Trophoblast cell (in vitro differentiated cells and primary cell): ENCODE measurements at regions not wholly inside any gene's neighbourhood (a gene's known extent, or its start where the extent isn't known, plus 50 kb on each side); places are given as distances from the start of the nearest gene placed in this dataset.

Source experiments
- DNase-seq, 2 donors: peaks; one replicate each; pipeline ENCODE4 v3.0.0-alpha.2; 2016
- H2AFZ ChIP-seq: 2 replicates; pipeline ENCODE4 v1.6.1; 2013; ENCODE audit warnings: low read length, moderate library complexity, mild to moderate bottlenecking; ENCODE audit not compliant: insufficient read depth, poor library complexity
- H2AK5ac ChIP-seq: 2 replicates; pipeline ENCODE4 v1.6.1; 2013; ENCODE audit warnings: mild to moderate bottlenecking, low read length
- H2BK120ac ChIP-seq: 2 replicates; pipeline ENCODE4 v1.6.1; 2013; ENCODE audit warnings: low read length, mild to moderate bottlenecking, moderate library complexity; ENCODE audit not compliant: insufficient read depth, poor library complexity
- H2BK12ac ChIP-seq: 2 replicates; pipeline ENCODE4 v1.6.1; 2013; ENCODE audit warnings: mild to moderate bottlenecking, low read length, moderate library complexity
- H2BK5ac ChIP-seq: 2 replicates; pipeline ENCODE4 v1.6.1; 2013; ENCODE audit warnings: low read length, low read depth, moderate library complexity, mild to moderate bottlenecking; ENCODE audit not compliant: poor library complexity
- H3K14ac ChIP-seq: 2 replicates; pipeline ENCODE4 v1.6.1; 2013; ENCODE audit warnings: mild to moderate bottlenecking, low read length
- H3K18ac ChIP-seq: 2 replicates; pipeline ENCODE4 v1.6.1; 2013; ENCODE audit warnings: mild to moderate bottlenecking, low read length
- H3K23ac ChIP-seq: 2 replicates; pipeline ENCODE4 v1.6.1; 2013; ENCODE audit warnings: low read length
- H3K27ac ChIP-seq: 2 replicates; pipeline ENCODE4 v1.5.1; 2013; ENCODE audit warnings: low read depth, mild to moderate bottlenecking, inconsistent platforms, low read length, moderate library complexity
- H3K27me3 ChIP-seq: 2 replicates; pipeline ENCODE4 v1.6.1; 2013; ENCODE audit warnings: inconsistent platforms, mild to moderate bottlenecking, low read length, moderate library complexity; ENCODE audit not compliant: insufficient read depth
- H3K36me3 ChIP-seq, 2 experiments: 1 replicate in 1 of 2; 2 replicates in 1 of 2; pipeline ENCODE4 v1.6.1; 2013; ENCODE audit warnings: low read length in 2 of 2, mild to moderate bottlenecking in 2 of 2, moderate library complexity in 1 of 2; ENCODE audit not compliant: insufficient read depth in 2 of 2, control insufficient read depth in 1 of 2
- H3K4ac ChIP-seq: 2 replicates; pipeline ENCODE4 v1.6.1; 2013; ENCODE audit warnings: low read depth, mild to moderate bottlenecking, low read length, moderate library complexity
- H3K4me1 ChIP-seq, 2 experiments: 1 replicate in 1 of 2; 2 replicates in 1 of 2; pipeline ENCODE4 v1.6.1; 2013; ENCODE audit warnings: low read length in 2 of 2, mild to moderate bottlenecking in 2 of 2, moderate library complexity in 1 of 2; ENCODE audit not compliant: insufficient read depth in 2 of 2, control insufficient read depth in 1 of 2
- H3K4me2 ChIP-seq: 2 replicates; pipeline ENCODE4 v1.6.1; 2013; ENCODE audit warnings: inconsistent platforms, mild to moderate bottlenecking, low read length, moderate library complexity
- H3K4me3 ChIP-seq: 2 replicates; pipeline ENCODE4 v1.5.1; 2013; ENCODE audit warnings: mild to moderate bottlenecking, low read depth, low read length, inconsistent platforms
- H3K79me1 ChIP-seq: one replicate; pipeline ENCODE4 v1.6.1; 2013; ENCODE audit warnings: low read length
- H3K79me2 ChIP-seq: 2 replicates; pipeline ENCODE4 v1.6.1; 2013; ENCODE audit warnings: low read length, mild to moderate bottlenecking; ENCODE audit not compliant: control insufficient read depth, insufficient read depth, poor library complexity
- H3K9ac ChIP-seq: 2 replicates; pipeline ENCODE4 v1.6.1; 2013; ENCODE audit warnings: mild to moderate bottlenecking, low read length
- H3K9me3 ChIP-seq: 2 replicates; pipeline ENCODE4 v1.6.1; 2013; ENCODE audit warnings: low read depth, mild to moderate bottlenecking, control low read depth, inconsistent platforms, low read length; ENCODE audit not compliant: insufficient read depth
- H4K12ac ChIP-seq: 2 replicates; pipeline ENCODE4 v1.6.1; 2013; ENCODE audit warnings: low read depth, mild to moderate bottlenecking, low read length, moderate library complexity
- H4K8ac ChIP-seq: 2 replicates; pipeline ENCODE4 v1.6.1; 2013; ENCODE audit warnings: low read depth, mild to moderate bottlenecking, low read length, moderate library complexity
- H4K91ac ChIP-seq: one replicate; pipeline ENCODE4 v1.6.1; 2013; ENCODE audit warnings: low read depth, mild to moderate bottlenecking, low read length, moderate library complexity
- WGBS: extraction: QIAGEN DNeasy Blood & Tissue Kit; methylation state at CpG from one replicate; pipeline ENCODE4 v1.1.7; 2013; ENCODE audit warnings: missing lambda C conversion rate; ENCODE audit not compliant: insufficient read length, insufficient coverage; ENCODE audit errors: extremely low coverage; 5-methylcytosine and 5-hydroxymethylcytosine counted together

- H3K23ac ChIP-seq: no peak overlapping the region
- no peaks in the 10 kb centered on the region for H3K79me1 ChIP-seq
- H3K79me2 ChIP-seq: no peaks in the 10 kb centered on the region
- H3K27me3 ChIP-seq: no peaks in the 10 kb centered on the region
- no peak overlapping the region for H3K4ac ChIP-seq
- no peak overlapping the region for H3K4me2 ChIP-seq
- no peak overlapping the region for H3K27ac ChIP-seq
- H2AFZ ChIP-seq: no peak overlapping the region
- no peak overlapping the region for H3K18ac ChIP-seq
- no peak overlapping the region for H2BK5ac ChIP-seq
- H2BK12ac ChIP-seq: no peak overlapping the region
- H4K8ac ChIP-seq: no peak overlapping the region
- H3K9ac ChIP-seq: no peak overlapping the region
- DNase-seq: no peak
- no peak overlapping the region for H4K12ac ChIP-seq
- H4K91ac ChIP-seq: no peak overlapping the region
- no peaks in the 10 kb centered on the region for H3K4me1 ChIP-seq
- H2BK120ac ChIP-seq: no peak overlapping the region
- H2AK5ac ChIP-seq: no peak overlapping the region
- no peaks in the 10 kb centered on the region for H3K36me3 ChIP-seq
- WGBS: no CpG with 5 or more reads among the region's 3 CpGs
- H3K9me3 ChIP-seq: no peaks in the 10 kb centered on the region
- no peak overlapping the region for H3K14ac ChIP-seq
- no peak overlapping the region for H3K4me3 ChIP-seq
These were observed 737.5 kb downstream of the SATB2 start for GRCh38 chr2:198720266-198720665.

- H3K14ac ChIP-seq: no peak overlapping the region
- H2BK5ac ChIP-seq: no peak overlapping the region
These were observed 740.3 kb downstream of the SATB2 start for GRCh38 chr2:198717451-198717850.

GRCh38 chr2:198715302-198715835 is 742.4 kb downstream of the SATB2 start:
- H3K4ac ChIP-seq: no peak overlapping the region

More at GRCh38 chr2:198717451-198717850, 740.3 kb downstream of the SATB2 start:
- no peak overlapping the region for H3K18ac ChIP-seq
- H4K12ac ChIP-seq: no peak overlapping the region
- no peak overlapping the region for H2BK12ac ChIP-seq
- no peak overlapping the region for H3K23ac ChIP-seq
- no peaks in the 10 kb centered on the region for H3K79me2 ChIP-seq
- H3K36me3 ChIP-seq: no peaks in the 10 kb centered on the region
- H2AK5ac ChIP-seq: no peak overlapping the region
- no peaks in the 10 kb centered on the region for H3K9me3 ChIP-seq
- no peaks in the 10 kb centered on the region for H3K79me1 ChIP-seq
- no peak overlapping the region for H4K91ac ChIP-seq
- no peak for DNase-seq
- H3K9ac ChIP-seq: no peak overlapping the region
- no peak overlapping the region for H3K4me2 ChIP-seq
- H2AFZ ChIP-seq: no peak overlapping the region
- no peaks in the 10 kb centered on the region for H3K27me3 ChIP-seq
- no peak overlapping the region for H3K4me3 ChIP-seq
- no CpG with 5 or more reads among the region's 2 CpGs for WGBS
- no peak overlapping the region for H3K27ac ChIP-seq
- H3K4ac ChIP-seq: no peak overlapping the region
- no peak overlapping the region for H4K8ac ChIP-seq
- no peak overlapping the region for H2BK120ac ChIP-seq
- H3K4me1 ChIP-seq: no peaks in the 10 kb centered on the region

GRCh38 chr2:198712485-198712884 is 745.3 kb downstream of the SATB2 start:
- H2AK5ac ChIP-seq: no peak overlapping the region
- H3K27me3 ChIP-seq: no peaks in the 10 kb centered on the region
- no peak overlapping the region for H4K8ac ChIP-seq
- H3K36me3 ChIP-seq: no peaks in the 10 kb centered on the region
- DNase-seq: no peak
- no peak overlapping the region for H3K14ac ChIP-seq
- H3K4me1 ChIP-seq: no peaks in the 10 kb centered on the region
- no peak overlapping the region for H2BK12ac ChIP-seq
- H3K79me1 ChIP-seq: no peaks in the 10 kb centered on the region
- H3K23ac ChIP-seq: no peak overlapping the region
- no peak overlapping the region for H3K4ac ChIP-seq
- H3K9me3 ChIP-seq: no peaks in the 10 kb centered on the region
- no peak overlapping the region for H3K18ac ChIP-seq
- no peak overlapping the region for H3K4me2 ChIP-seq
- H3K79me2 ChIP-seq: no peaks in the 10 kb centered on the region
- no peak overlapping the region for H4K12ac ChIP-seq
- no peak overlapping the region for H2AFZ ChIP-seq
- no peak overlapping the region for H3K4me3 ChIP-seq
- H2BK120ac ChIP-seq: no peak overlapping the region
- no CpG with 5 or more reads among the region's 4 CpGs for WGBS
- no peak overlapping the region for H2BK5ac ChIP-seq
- no peak overlapping the region for H4K91ac ChIP-seq
- H3K9ac ChIP-seq: no peak overlapping the region
- H3K27ac ChIP-seq: no peak overlapping the region

More at GRCh38 chr2:198715302-198715835, 742.4 kb downstream of the SATB2 start:
- Histone ChIP-seq H4K12ac (no peak overlapping the region), H2AFZ (no peak overlapping the region), H3K9me3 (no peaks in the 10 kb centered on the region), H3K36me3 (no peaks in the 10 kb centered on the region), H2BK12ac (no peak overlapping the region), H3K14ac (no peak overlapping the region), H3K4me2 (no peak overlapping the region), H2BK5ac (no peak overlapping the region), H3K27ac (no peak overlapping the region), H4K91ac (no peak overlapping the region), H3K23ac (no peak overlapping the region), H4K8ac (no peak overlapping the region), H3K79me2 (no peaks in the 10 kb centered on the region), H3K18ac (no peak overlapping the region), H3K4me3 (no peak overlapping the region), H3K27me3 (no peaks in the 10 kb centered on the region), H3K79me1 (no peaks in the 10 kb centered on the region), H3K4me1 (no peaks in the 10 kb centered on the region), H2BK120ac (no peak overlapping the region), H3K9ac (no peak overlapping the region), H2AK5ac (no peak overlapping the region)
- no CpG with 5 or more reads among the region's 3 CpGs for WGBS
- peak; percentile 37 to 45 for DNase-seq
